GM18870 (cell line): ENCODE measurements at regions not wholly inside any gene's neighbourhood (a gene's known extent, or its start where the extent isn't known, plus 50 kb on each side); places are given as distances from the start of the nearest gene placed in this dataset.

ENCODE experiments used
- ATAC-seq: cut with Tn5 transposase; IDR thresholded peaks from one replicate; pipeline ENCODE4 v1.9.1; 2021; ENCODE audit warnings: moderate library complexity; ENCODE audit not compliant: unreplicated experiment

GRCh38 chr13:61850794-61851193 is 435.1 kb upstream of the PCDH20 start:
- no peak for ATAC-seq

- no peak for ATAC-seq
Observed at GRCh38 chr13:61838568-61838967, 422.9 kb upstream of the PCDH20 start.

GRCh38 chr13:61833228-61833627 is 417.6 kb upstream of the PCDH20 start:
- ATAC-seq: no peak

GRCh38 chr13:61831026-61831425 is 415.4 kb upstream of the PCDH20 start:
- ATAC-seq: no peak

- no peak for ATAC-seq
Observed at GRCh38 chr13:61830475-61830874, 414.8 kb upstream of the PCDH20 start.

- ATAC-seq: no peak
Observed at GRCh38 chr13:61824168-61824567, 408.5 kb upstream of the PCDH20 start.

GRCh38 chr13:61812286-61812685 is 396.6 kb upstream of the PCDH20 start:
- ATAC-seq: no peak

- no peak for ATAC-seq
Observed at GRCh38 chr13:61810065-61810464, 394.4 kb upstream of the PCDH20 start.

GRCh38 chr13:61797397-61797796 is 381.7 kb upstream of the PCDH20 start:
- no peak for ATAC-seq

GRCh38 chr13:61795580-61795979 is 379.9 kb upstream of the PCDH20 start:
- ATAC-seq: no peak

GRCh38 chr13:61779456-61779855 is 363.8 kb upstream of the PCDH20 start:
- no peak for ATAC-seq

GRCh38 chr13:61778531-61778930 is 362.9 kb upstream of the PCDH20 start:
- no peak for ATAC-seq

GRCh38 chr13:61777899-61778298 is 362.2 kb upstream of the PCDH20 start:
- no peak for ATAC-seq

- ATAC-seq: no peak
Observed at GRCh38 chr13:61777271-61777670, 361.6 kb upstream of the PCDH20 start.

GRCh38 chr13:61774903-61775302 is 359.3 kb upstream of the PCDH20 start:
- ATAC-seq: no peak

GRCh38 chr13:61770681-61771080 is 355.0 kb upstream of the PCDH20 start:
- no peak for ATAC-seq

- no peak for ATAC-seq
Observed at GRCh38 chr13:61768175-61768574, 352.5 kb upstream of the PCDH20 start.

- ATAC-seq: no peak
Observed at GRCh38 chr13:61766667-61767058, 351.0 kb upstream of the PCDH20 start.

GRCh38 chr13:61765940-61766666 is 350.5 kb upstream of the PCDH20 start:
- ATAC-seq: no peak

GRCh38 chr13:61765181-61765742 is 349.6 kb upstream of the PCDH20 start:
- no peak for ATAC-seq

GRCh38 chr13:61761690-61762089 is 346.0 kb upstream of the PCDH20 start:
- ATAC-seq: no peak

GRCh38 chr13:61760102-61760501 is 344.5 kb upstream of the PCDH20 start:
- ATAC-seq: no peak

GRCh38 chr13:61756031-61756430 is 340.4 kb upstream of the PCDH20 start:
- no peak for ATAC-seq
